GM18498 (cell line): ENCODE measurements at regions not wholly inside any gene's neighbourhood (a gene's known extent, or its start where the extent isn't known, plus 50 kb on each side); places are given as distances from the start of the nearest gene placed in this dataset.
"Not testable (repeated sequence)": the region's sequence is repeated elsewhere in the genome, so short reads cannot be mapped to it uniquely, and the experiment has no call there.

Experiments used
- ATAC-seq: cut with Tn5 transposase; IDR thresholded peaks from one replicate; pipeline ENCODE4 v1.9.1; 2021; ENCODE audit warnings: mild to moderate bottlenecking, moderate library complexity; ENCODE audit not compliant: unreplicated experiment

GRCh38 chr3:22856811-22857210 lies 346.3 kb upstream of the UBE2E2 start:
- ATAC-seq, result no peak

- ATAC-seq, result no peak
These were observed 344.6 kb upstream of the UBE2E2 start for GRCh38 chr3:22858486-22858885.

DNA sequence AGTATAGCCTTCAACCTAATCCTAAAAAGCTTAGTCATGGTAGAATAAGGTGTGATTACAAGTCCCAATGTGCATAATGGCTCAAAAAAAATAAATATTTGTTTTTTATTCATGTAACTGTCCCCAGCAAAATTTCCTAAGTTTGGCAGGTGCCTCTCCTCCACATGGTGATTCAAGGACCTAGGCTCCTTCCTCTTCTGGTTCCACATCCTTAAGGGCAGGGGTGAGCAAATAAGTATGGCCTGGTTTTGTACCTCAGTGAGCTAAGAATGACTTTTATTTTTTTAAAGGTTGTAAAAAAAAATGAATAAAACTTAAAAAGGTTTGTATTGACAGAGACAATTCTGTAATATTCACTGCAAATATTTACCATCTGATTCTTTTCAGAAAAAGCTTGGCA lies 343.5 kb upstream of the UBE2E2 start:
- ATAC-seq, result no peak

DNA sequence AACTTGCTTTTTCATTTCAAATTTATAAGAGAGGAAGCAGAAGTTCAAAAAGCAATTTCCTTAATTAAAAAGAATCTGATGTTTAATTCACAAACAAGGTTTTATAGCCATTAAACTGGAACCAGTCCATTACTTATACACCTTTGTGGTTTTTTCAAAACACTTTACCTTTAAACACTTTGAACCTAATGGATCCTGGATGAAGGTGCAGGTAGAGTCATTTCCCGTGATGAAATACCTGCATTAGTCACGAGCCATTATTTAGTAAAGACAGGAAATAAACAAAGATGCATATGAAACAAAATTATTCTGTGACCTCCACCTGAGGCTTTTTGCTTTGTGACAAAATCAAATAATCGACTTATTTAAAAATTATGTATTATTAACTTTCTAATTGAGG lies 341.7 kb upstream of the UBE2E2 start:
- ATAC-seq, result no peak

DNA sequence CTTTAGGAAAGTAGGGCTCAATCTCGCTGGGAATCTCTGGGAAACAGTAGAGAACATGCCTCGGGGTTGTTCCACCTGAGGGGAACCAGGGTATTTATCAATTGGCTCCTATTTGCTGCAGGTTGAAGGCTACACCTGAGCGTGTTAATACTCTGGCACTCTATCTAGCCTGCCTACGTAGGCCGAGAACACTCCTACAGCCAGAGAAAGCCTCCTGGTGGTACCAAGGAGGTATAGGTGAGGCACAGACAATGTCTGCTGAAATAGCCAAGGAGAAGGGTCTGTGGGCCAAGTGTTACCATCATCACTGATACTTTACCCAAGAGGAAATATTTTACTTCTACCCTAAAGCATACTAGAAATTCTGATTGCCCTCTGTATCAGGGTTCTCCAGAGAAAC lies 341.0 kb upstream of the UBE2E2 start:
- no peak for ATAC-seq

- not testable (repeated sequence) for ATAC-seq
These were observed 320.3 kb upstream of the UBE2E2 start for GRCh38 chr3:22882834-22883233.

GRCh38 chr3:22885039-22885438 lies 318.1 kb upstream of the UBE2E2 start:
- ATAC-seq, result no peak

DNA sequence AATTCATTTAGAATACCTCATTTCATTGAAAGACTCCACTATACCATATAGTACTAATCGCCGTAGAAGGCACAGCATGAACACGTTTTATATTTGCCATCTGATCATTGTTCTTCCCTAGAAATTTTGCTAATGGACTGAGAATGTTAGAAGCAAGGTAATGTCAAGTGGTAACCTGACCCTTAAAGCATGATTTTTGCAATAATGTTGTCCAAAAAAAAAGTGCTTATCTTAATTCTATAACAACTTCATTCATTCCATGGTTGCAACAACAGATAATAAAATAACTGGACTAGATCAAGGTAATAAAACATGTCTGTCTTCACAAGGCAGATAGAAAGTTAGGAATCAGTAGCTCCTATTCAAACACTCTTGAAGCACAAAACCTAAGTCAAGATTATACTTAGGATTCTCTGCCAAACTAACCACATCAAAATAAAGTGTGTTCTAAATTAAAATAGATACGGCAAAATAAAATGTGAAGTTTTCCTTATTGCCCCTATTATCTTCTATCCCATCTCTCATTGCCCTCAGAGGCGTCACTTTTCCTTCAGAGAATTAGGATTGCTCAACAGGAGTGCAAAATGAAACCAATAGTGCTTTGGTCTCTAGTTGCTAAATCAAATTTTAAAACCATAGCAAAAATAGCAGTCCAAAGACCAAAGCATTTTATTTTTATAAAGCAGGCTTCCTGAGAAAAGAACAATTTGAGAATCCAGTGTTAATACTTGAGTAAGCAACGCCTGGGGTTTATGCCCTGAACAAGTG lies 317.4 kb upstream of the UBE2E2 start:
- no peak for ATAC-seq

DNA sequence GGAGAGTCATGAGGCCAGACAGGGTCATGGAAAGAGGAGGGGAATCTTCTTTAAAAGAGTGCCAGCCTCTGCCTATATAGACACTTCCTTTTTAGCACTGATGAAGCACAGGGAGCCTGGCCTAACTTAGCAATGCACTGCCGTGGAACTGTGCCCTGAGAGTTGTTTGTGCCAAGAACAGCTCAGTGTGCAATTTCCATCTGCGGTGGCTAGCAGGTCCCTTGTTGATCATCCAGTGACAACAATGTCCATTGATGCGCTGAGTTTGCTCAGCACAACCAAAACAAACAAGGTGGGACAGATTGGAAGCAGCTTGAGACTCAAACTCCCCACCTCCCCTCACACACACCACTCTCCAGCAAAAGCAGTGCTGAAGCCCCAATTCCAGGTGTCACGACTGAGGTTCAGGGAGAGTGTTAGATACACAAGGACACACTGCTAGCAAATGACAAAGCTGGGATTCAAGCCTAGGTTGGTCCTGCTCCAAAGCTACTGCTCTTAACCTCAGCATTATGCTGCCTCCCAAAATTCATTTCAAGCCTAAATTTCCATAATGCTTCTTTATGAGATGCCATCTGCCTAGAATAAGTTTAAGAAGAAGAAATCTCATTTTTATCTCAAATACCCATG lies 316.6 kb upstream of the UBE2E2 start:
- ATAC-seq, result no peak

- ATAC-seq, result no peak
These were observed 315.3 kb upstream of the UBE2E2 start for GRCh38 chr3:22887664-22888291.

DNA sequence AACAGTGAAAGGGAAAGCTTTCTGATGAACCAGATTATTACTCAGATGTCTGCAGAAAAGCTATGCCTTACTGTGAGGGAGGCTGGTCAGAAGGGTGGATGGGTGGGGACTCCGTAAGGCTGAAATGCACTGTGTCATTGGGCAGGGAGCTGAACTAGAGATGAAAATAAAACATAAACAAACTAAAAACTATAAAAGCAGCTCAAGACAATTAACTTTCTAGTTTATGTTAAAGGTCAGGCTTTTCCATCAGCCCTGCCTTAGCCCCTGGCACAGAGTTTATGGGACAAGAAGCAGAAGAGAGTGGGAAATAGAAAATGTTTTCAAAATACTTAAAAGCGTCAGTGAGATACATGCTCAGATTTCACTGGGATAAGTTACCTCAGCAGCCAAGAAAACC lies 310.0 kb upstream of the UBE2E2 start:
- no peak for ATAC-seq

- no peak for ATAC-seq
These were observed 309.3 kb upstream of the UBE2E2 start for GRCh38 chr3:22893644-22894325.

- no peak for ATAC-seq
These were observed 308.3 kb upstream of the UBE2E2 start for GRCh38 chr3:22894865-22895264.

DNA sequence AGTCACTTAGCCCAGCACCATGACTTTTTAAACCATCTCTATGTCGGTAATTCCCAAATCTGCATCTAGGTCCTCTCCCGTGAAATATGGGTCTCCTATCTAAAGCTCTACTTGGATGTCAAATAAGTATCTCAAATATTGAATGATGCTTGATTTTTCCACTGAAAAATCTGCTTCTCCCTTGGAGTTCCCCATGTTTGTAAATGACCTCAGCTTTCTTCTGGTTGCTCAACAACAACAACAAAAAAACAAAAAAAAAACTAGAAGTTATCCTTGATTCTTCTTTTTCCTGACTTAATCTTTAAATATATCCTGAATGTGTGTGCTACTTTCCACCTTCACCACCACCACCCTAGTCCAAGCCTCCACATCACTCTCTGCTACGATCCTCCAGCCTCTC lies 307.5 kb upstream of the UBE2E2 start:
- ATAC-seq, result no peak

GRCh38 chr3:22898558-22898957 lies 304.6 kb upstream of the UBE2E2 start:
- ATAC-seq, result no peak

DNA sequence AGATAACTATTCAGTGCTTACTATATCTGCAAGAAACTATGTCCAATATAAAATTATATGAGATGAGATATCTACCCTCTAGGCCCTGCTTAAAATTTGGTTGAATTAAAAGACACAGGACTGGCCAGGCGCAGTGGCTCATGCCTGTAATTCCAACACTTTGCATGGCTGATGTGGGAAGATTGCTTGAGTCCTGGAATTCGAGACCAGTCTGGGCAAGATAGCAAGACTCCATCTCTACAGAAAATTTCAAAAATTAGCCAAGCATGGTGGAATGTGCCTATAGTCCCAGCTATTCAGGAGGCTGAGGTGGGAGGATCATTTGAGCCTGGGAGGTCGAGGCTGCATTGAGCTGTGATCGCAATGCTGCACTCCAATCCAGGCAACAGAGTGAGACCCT lies 303.7 kb upstream of the UBE2E2 start:
- no peak for ATAC-seq

DNA sequence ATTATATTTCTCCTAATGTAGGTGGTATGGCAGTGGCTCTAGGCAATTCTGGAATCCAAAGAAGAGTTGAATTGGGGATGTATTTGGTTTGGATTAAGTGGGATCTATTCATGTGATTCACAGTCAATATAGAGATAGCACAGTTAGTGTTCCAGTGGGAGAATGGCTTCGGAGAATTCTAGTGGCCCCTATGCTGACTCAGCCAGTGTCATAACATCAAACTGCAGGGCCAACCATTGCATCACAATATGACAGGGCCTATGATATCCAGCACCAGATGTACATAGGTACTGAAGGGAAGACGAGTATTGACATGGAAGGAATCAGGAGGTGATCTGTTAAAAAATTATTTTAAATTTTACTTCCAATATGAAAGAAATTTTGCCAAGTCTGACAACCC lies 302.8 kb upstream of the UBE2E2 start:
- ATAC-seq, result no peak

- no peak for ATAC-seq
These were observed 301.4 kb upstream of the UBE2E2 start for GRCh38 chr3:22901684-22902083.

DNA sequence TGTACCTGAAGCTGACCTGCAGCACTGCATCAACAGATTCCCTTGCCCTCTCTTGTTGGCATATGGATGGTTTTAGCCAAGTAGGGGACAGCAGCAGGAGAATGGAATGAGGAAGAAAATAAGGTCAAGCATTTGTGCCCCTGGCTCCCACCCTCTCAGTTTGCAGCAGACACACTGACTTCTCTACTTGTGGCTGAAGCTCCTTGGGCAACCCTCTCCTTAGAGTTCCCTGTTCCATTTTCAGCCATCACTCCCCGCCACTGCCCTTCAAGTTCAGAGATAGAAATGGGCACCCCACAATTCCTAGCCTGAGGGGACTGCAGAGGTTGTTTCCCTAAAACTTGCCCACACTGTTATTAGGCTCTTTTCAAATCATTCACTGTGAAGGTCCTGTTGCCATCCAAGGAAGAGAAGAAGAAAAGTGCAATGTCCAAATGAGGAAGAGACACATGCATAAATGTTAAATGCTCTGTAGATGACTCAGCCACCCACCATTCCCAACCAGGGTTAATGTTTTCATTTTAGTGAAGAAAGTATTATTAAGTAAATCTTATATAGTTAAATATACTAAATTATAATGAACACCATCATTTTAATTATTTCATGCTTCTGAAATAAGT lies 295.9 kb upstream of the UBE2E2 start:
- no peak for ATAC-seq

- ATAC-seq, result no peak
These were observed 295.3 kb upstream of the UBE2E2 start for GRCh38 chr3:22907796-22908195.

DNA sequence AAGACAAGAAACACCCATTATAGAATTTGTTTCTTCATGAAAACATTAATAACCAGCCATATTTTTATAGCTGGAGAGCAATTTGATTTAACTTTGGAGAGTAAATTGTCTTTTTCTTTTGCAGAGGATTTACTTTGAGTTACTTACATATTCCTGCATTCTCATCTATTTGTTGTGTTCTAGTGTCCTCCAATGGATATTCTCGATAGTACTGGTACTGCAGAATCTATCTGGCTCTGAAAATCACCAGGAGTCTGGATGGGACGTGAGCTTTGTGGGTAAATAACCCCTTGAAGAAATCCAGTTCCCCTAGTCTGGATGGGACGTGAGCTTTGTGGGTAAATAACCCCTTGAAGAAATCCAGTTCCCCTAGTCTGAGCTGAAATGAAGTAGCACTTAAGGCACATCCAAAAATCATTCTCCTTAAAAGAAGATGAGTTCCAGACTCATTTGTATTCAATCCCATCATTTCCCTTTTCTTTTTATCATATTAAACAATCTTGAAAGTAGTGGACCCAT lies 294.1 kb upstream of the UBE2E2 start:
- no peak for ATAC-seq
